GM18505 (cell line): ENCODE measurements at regions not wholly inside any gene's neighbourhood (a gene's known extent, or its start where the extent isn't known, plus 50 kb on each side); places are given as distances from the start of the nearest gene placed in this dataset.
"Not testable (repeated sequence)": the region's sequence is repeated elsewhere in the genome, so short reads cannot be mapped to it uniquely, and the experiment has no call there.

Source experiments
- ATAC-seq: cut with Tn5 transposase; IDR thresholded peaks from one replicate; pipeline ENCODE4 v1.9.1; 2021; ENCODE audit not compliant: unreplicated experiment
- POLR2A ChIP-seq: IDR thresholded peaks from 4 replicates; pipeline ENCODE4 v1.6.1; 2011; ENCODE audit warnings: borderline replicate concordance; ENCODE audit not compliant: insufficient read depth, insufficient read length; ENCODE audit errors: extremely low read depth

GRCh38 chr2:153287109-153287801, 191.3 kb downstream of the RPRM start:
- TF ChIP-seq POLR2A: no peak
- peak; percentile 67 for ATAC-seq

- no peak for TF ChIP-seq POLR2A
Measured at GRCh38 chr2:153268941-153269461, 209.6 kb downstream of the RPRM start.

GRCh38 chr2:153256876-153257275, 221.7 kb downstream of the RPRM start:
- not testable (repeated sequence) for ATAC-seq

More at GRCh38 chr2:153268941-153269461, 209.6 kb downstream of the RPRM start:
- no peak for ATAC-seq

- ATAC-seq: not testable (repeated sequence)
Measured at GRCh38 chr2:153246636-153247035, 231.9 kb downstream of the RPRM start.

GRCh38 chr2:153235516-153235915, 243.0 kb downstream of the RPRM start:
- no peak for TF ChIP-seq POLR2A
- peak; percentile 86 for ATAC-seq

- ATAC-seq: no peak
- no peak for TF ChIP-seq POLR2A
Measured at GRCh38 chr2:153232464-153232863, 246.1 kb downstream of the RPRM start.

GRCh38 chr2:153230977-153231376, 247.6 kb downstream of the RPRM start:
- ATAC-seq: no peak
- TF ChIP-seq POLR2A: no peak

- no peak for ATAC-seq
- no peak for TF ChIP-seq POLR2A
Measured at GRCh38 chr2:153228904-153229303, 249.7 kb downstream of the RPRM start.

- TF ChIP-seq POLR2A: no peak
- ATAC-seq: no peak
Measured at GRCh38 chr2:153227981-153228380, 250.6 kb downstream of the RPRM start.

GRCh38 chr2:153222231-153223165, 256.1 kb downstream of the RPRM start:
- no peak for ATAC-seq
- no peak for TF ChIP-seq POLR2A

GRCh38 chr2:153221506-153221905, 257.1 kb downstream of the RPRM start:
- ATAC-seq: no peak
- TF ChIP-seq POLR2A: no peak

GRCh38 chr2:153221087-153221486, 257.5 kb downstream of the RPRM start:
- TF ChIP-seq POLR2A: no peak
- no peak for ATAC-seq

- ATAC-seq: no peak
- TF ChIP-seq POLR2A: no peak
Measured at GRCh38 chr2:153218851-153219250, 259.7 kb downstream of the RPRM start.

- no peak for TF ChIP-seq POLR2A
- no peak for ATAC-seq
Measured at GRCh38 chr2:153214337-153214736, 264.2 kb downstream of the RPRM start.
